ENCODE measurements at regions not wholly inside any gene's neighbourhood (a gene's known extent, or its start where the extent isn't known, plus 50 kb on each side); places are given as distances from the start of the nearest gene placed in this dataset.
A peak's percentile ranks its signal among the peaks of the same experiment; 100 is the strongest.

- no peak for DNase-seq
Measured at GRCh38 chr3:72451841-72452240, 396.4 kb downstream of the SHQ1 start.

- no peak for DNase-seq
Measured at GRCh38 chr3:72449551-72449950, 398.7 kb downstream of the SHQ1 start.

- no peak for DNase-seq
Measured at GRCh38 chr3:72448858-72449257, 399.4 kb downstream of the SHQ1 start.

- no peak for DNase-seq
Measured at GRCh38 chr3:72448375-72448823, 399.8 kb downstream of the SHQ1 start.

GRCh38 chr3:72447059-72447946 is 400.9 kb downstream of the SHQ1 start:
- DNase-seq = peak; percentile 58

GRCh38 chr3:72446218-72447058 is 401.8 kb downstream of the SHQ1 start, which contains the start of gene RYBP:
Gene RYBP, minus strand, starts transcription at chr3:72446621.
- DNase-seq = no peak

GRCh38 chr3:72445827-72446217 is 402.4 kb downstream of the SHQ1 start:
- no peak for DNase-seq

- DNase-seq = no peak
Measured at GRCh38 chr3:72444656-72445223, 403.5 kb downstream of the SHQ1 start.

- no peak for DNase-seq
Measured at GRCh38 chr3:72442759-72443158, 405.5 kb downstream of the SHQ1 start.

- no peak for DNase-seq
Measured at GRCh38 chr3:72441284-72441994, 406.8 kb downstream of the SHQ1 start.

- DNase-seq = no peak
Measured at GRCh38 chr3:72440491-72440890, 407.8 kb downstream of the SHQ1 start.

GRCh38 chr3:72439321-72440183 is 408.7 kb downstream of the SHQ1 start:
- DNase-seq = no peak

GRCh38 chr3:72437661-72438406 is 410.4 kb downstream of the SHQ1 start:
- DNase-seq = no peak

GRCh38 chr3:72436863-72437592 is 411.2 kb downstream of the SHQ1 start:
- DNase-seq = no peak

- no peak for DNase-seq
Measured at GRCh38 chr3:72434296-72434695, 413.9 kb downstream of the SHQ1 start.

- no peak for DNase-seq
Measured at GRCh38 chr3:72432246-72432645, 416.0 kb downstream of the SHQ1 start.

- no peak for DNase-seq
Measured at GRCh38 chr3:72429589-72430353, 418.5 kb downstream of the SHQ1 start.

GRCh38 chr3:72428803-72429202 is 419.4 kb downstream of the SHQ1 start:
- DNase-seq = no peak

GRCh38 chr3:72427624-72428023 is 420.6 kb downstream of the SHQ1 start:
- DNase-seq = no peak
